GM21390 (cell line): ENCODE measurements at regions not wholly inside any gene's neighbourhood (a gene's known extent, or its start where the extent isn't known, plus 50 kb on each side); places are given as distances from the start of the nearest gene placed in this dataset.

Source experiments
- ATAC-seq: cut with Tn5 transposase; IDR thresholded peaks from one replicate; pipeline ENCODE4 v1.9.1; 2021; ENCODE audit not compliant: unreplicated experiment

DNA sequence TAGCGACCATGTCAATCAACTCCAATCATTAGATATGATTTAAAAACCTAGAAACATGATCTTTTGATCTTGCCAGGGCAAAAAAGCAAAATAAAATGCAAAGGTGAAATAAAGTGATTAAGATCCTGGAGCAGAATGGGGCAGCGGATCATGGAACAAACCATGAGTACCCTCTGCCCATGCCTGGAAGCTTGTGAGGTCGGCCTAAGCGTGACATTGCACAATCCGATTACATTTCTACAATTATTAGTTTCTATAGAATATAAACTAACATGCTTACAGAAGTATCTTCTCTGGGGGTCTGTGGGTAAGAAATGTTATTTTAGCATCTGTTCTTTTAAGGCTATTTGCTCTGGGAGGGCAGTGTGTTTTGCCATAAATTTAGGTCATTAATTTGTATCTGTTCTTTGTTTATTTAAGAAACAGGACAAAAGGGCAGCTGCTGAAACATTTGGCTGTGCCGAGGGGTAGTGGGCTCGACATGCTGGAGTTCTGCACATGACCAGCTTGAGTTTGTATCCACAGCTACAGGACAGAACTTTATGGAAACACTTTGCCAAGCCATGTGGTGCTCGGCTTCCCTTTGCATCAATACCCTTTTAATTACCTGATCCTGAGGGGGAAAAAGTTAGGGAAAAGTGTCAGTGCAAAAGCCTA lies 55.9 kb downstream of the ZBTB18 start:
- ATAC-seq: no peak

DNA sequence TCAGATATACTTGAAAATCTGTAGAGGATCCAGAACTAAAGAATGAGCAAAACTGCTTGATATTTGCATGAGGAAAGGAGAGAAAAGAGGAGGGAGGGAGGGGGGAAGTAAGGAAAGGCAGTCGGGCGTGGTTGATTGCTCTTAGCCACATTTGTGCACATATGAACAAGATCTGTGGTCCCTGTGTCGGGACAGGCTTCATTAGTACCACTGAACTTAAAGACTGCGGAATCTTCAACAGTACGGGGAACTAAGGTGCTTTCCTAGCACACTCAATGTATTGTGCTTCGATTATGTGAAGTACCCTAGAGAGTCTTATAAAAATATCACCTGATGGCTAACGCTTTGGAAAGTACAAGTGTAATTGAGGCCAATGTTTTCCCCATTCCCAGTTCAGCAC lies 59.9 kb downstream of the ZBTB18 start:
- no peak for ATAC-seq

DNA sequence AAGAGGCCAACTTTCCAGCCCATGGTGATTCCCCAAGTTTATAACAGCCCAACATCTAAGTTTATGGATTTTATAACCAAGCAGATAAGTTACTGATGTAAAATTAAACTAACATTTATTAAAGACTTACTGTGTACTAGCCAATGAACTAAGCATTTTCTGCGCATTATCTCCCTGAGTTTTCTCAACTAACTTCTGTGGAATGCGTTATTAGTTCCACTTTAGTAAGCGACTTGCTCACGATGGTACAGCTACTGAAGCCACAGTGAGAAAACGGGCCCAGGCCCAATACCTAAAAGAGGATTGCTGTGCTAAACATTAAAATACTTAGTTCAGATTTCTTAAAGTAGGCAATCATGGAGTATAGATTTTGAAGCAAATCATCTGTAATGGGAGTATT lies 61.0 kb downstream of the ZBTB18 start:
- ATAC-seq: no peak

DNA sequence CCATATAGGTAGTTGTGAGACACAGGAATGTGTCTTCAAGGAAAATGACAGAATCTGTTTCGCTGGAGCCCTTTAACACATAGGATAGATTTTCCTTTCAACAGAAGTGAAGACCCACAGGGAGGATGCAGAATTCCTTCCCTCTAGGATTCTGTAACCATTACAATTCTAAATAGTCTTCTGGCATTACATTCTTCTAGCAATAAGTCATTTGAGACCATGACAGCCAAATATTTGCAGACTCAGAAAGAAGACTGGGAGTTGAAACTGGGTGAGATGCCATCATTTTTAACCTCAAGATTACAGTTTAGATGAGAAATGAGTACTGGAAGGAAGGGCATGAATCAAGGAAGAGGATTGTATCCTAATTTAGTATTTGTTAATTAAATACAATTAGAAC lies 61.6 kb downstream of the ZBTB18 start:
- ATAC-seq: no peak

DNA sequence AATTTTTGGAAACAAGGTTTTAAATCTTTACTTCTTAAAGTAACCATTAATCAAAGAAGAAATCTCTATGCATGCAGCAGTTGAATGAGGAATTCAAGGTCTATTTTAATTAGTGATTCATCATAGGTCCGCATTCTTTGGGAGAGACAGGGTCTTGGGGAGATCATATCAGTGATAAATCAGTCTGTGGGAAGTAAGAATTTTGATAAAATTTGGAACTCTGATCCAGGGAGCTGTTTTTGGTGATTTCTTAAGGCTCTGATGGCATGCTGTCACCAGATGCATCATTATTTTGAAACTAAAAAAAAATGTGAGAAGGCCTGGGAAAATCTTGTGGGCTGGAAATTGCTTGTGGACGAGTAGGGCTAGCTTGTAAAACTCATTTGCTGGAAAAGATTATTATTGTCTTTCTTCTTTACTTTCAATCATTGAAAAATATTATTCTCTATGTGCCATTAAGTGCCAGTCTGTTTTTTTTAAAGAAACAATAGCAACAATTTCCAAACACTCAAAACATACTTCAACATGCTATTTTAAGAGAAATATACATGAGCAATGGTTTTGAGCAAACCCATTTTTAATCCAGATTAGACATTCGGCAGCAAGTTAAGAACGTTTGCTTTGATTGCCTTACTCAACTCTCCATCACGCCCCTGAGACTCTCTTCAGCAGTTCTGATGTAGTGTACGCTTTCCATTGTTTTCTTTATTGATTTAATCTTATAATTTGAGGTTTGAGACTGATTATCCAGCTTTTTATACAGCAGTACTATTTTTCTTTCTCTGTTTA lies 62.6 kb downstream of the ZBTB18 start:
- ATAC-seq: no peak

DNA sequence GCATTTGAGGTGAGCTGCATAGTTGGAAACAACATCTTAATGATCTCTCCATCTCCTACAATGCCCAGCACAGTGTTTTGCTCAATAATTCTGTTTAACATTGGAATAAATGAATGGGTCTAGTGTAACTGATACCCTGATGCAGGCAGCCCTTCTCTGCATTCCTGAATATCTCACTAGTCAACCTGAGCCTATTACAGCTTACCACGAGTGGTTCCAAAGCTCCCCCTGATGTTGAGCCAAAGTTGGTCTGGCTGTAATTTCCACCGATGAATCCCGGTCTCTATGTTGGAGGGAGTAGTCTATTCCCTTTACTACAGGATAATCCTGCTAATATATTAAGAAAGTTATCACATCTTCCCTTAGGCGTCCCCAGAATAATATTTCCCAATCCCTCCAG lies 63.8 kb downstream of the ZBTB18 start:
- no peak for ATAC-seq

DNA sequence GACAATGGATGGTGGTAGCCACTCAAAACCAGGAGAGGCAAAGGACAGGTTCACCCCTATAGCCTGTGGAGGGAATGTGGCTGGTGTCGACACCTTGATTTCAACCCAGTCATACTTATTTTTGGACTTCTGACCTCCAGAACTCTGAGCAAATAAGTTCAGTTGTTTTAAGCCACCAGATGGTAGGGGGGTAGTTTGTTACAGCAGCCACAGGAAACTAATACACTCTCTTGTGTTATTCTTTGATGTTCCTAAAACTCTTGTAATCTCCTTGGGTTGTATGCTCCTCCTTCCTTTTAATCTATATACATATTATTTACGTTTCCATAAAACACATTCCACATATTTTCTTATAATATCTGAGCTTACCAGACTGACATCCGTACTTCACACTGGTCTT lies 65.9 kb downstream of the ZBTB18 start:
- no peak for ATAC-seq

DNA sequence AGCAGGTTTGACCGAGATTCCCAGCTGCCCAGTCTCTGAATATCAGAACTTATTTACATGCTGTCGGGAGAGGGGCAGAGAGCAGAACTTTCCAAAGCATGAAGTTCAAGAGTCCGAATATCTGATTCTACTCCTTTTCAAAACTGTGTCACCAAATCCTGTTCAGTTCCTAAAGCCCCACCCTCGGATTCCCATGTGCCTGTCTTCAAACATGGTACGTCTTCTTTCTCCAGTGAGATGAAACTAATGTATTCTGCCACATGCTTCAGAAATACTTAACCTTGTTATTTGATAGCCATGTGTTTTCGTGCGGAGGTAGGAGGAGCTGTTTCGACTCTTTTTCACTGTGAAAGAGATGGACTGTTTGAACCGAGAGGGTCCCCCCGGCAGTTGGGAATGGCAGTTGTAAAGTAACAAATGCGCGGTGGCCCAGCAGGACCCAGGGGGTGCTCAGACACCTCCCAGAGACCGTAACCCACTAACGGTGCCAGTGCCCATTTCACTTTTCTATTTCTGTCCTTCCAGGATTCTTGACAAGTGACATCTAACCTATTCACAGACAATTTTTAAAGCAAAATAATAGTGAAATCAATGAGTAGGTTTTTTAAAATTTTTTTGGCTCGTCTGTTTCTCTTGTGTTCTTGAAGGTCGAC lies 67.2 kb downstream of the ZBTB18 start:
- ATAC-seq: no peak

DNA sequence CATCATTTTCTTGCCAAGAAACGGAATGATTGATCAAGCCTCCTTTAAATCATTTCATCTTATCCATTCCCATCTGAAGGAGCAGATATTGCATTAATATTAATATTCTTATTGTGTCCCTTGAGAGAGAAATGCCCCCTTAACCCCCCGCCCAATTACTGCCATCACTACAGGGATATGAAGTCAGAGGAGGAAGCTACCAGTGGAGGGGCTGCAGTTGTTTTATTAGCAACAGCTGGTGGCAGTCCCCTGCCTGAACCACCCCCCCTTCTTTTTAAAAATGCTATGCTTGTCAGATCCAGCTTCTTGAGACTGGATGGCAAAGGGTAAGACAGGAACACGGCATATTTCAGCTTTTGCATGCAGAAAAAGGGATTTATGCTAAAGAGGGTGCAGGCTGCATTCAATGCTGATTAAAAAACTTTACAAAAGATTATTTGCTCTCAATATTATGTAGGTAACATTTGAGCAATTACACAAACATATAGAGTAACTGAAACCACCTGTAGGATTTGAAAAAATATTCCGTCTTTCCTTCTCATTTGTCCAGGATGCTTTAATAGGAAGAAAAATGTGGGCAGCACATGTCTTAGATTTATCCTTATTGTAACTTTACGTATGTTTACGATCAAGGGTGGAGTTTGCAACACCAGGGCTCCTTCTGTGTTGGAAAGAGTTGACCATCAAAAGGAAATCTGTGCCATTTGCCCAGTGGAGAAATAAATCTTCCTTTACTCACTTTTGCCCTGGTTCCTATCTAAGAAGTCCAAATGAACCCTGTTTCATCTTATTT lies 77.7 kb downstream of the ZBTB18 start:
- ATAC-seq: no peak

DNA sequence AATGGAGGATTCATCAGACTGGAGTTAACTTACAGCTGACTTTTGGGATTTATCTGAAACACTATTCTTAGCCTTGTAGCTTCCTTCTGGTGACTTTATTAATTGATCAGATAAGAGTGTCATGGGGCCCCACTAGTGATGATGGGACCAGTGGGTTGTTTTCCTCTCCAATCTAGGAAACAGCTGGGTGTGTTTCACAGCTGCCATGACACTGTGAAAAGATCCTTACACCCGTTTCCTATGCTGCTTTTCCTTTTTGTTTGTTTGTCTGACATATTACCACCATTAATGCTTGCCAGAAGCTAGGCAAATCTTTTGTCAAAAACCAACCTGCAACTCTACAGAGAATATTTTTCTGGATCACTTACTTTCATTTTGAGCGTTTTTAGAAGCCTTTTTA lies 86.2 kb downstream of the ZBTB18 start:
- ATAC-seq: no peak

DNA sequence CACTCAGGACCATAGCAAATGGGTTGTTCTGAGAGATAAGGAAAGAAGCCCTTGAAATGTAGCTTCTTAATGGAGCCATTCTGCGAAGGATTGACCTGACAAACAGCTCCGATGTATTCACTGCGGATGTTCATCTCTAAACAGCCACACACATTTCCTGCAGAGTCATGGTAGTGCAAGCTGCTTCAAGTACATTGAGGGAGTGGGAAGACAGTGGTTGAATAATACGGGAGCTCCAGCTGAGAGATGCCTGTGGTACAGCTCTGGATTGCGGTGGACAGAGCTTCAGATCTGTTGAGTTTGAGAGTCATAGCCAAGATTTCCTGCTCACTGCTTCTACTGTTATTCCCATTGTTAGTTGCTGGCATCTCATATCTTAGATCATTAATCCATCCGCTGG lies 86.6 kb downstream of the ZBTB18 start:
- ATAC-seq: no peak

DNA sequence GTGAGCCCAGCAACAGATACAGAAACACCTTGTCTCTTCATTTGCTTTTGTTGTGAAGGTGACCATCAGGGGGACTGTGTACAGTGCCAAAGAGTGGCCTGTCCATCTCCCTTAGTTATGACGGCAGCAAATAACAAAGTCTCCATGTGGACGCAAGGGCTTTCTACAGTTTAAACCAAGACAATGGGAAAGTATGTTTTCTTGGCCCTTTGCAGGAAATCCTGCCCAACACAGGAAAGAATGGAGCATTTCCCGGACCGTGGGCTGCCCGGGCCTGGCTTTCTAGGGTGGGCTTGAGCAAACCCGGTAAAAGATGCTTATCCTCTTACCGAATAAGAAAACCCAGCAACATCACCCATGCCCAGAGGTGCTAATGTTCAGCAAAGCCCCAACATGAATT lies 87.3 kb downstream of the ZBTB18 start:
- no peak for ATAC-seq

DNA sequence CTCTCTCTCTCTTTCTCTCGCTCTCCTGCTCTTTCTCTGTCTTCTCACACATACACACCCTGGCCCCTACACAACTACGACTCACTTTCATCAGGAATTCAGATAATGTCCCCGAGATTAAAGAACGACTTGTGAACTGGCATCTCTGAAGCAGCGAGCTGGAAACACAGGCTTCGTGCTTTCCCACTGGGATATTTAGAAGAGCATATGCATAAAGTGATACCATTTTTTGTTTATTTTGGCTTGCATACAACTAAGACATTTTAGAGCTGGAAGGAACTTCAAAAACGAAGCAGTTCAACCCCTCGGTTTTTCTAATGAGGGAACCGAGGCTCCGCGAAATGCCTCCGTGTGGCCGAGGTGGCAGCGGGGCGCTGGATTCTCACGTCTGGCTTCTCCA lies 88.6 kb downstream of the ZBTB18 start:
- ATAC-seq: no peak

DNA sequence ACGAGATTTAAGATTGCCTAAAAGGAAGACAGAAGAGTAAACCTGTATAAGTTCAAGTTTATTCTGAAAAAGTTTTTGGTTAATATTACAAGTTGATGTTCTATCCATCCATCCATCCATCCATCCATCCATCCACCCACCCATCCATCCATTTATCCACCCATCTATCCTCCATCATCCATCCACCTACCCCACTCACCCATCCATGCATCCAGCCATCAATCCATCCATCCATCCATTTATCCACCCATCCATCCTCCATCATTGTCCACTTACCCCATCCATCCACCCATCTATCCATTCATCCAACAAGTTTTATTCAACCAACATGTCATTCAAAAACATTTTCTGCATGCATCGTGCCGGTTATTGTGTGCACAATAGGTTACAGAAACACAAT lies 89.3 kb downstream of the ZBTB18 start:
- ATAC-seq: no peak

DNA sequence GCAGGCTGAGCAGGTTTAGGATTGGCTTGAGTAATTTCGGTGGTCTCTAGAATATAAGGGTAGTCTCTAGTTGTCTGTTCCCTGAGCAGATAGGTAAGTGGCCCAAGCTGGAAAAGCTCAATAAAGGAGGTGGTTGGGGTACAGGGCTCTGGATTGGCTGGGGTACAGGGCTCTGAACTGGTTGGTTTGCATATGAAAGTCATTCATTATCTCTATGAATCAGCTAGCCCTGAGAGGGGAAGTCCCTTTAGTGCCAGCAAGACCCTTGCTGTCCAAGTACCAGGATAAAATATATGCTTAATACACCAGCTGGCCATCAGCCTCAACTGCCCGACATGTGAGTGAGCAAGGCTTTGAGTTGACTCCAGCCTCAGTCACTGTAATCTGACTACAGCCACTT lies 93.0 kb downstream of the ZBTB18 start:
- ATAC-seq: no peak

DNA sequence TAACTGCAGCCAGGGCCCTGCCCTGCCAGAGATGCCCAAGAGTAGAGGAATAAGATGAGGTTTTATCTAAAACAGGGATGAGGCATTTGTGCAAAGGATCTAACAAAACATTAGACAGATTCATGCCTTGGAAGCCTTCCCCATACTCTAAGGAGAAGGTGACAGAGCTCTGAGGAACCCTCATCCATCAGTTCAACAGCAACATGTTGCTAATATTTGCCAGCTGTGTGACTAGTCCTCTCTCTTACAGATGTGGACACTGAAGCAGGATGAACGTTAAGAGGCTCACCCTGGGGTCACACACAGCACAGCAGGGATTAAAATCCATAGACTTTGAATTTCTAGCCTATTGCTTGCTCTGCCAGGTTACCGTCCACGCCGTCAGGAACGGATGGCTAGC lies 99.0 kb downstream of the ZBTB18 start:
- ATAC-seq: no peak

DNA sequence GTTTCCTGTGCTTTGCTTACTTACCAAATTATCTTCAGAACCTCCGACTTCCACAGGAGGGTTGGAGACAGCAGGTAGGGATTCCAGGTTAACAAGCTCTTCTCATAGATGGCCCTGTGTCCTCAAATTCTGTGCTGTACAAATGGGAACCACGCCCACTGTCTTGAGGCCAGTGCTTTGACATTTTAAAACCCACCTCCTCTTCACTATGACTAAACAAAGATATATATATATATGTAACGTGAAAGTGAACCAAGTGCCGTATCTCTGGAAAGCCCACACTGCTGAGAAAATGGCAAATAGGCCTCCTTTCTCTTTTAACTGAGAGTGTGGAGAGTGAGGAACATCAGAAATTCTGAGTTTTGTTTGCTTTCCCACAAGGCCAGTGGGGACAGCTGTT lies 99.6 kb downstream of the ZBTB18 start:
- ATAC-seq: no peak

DNA sequence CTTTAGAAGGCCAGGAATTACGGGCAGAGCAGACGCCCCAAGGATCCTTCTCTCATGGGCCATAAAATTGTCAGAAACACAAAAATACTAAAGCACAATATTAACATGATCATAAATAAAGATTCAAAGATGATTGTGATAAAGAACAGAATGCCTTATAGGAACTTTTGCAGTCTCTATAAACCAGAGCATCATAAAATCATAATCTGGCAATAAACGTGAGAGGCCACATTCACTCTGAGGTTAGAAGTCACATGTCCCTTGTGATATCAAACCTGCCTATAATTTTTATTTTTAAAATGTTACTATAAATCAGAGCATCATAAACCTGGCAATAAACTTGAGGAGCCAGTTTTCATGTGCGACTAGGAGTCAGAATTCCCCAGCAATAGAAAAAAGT lies 100.5 kb downstream of the ZBTB18 start:
- ATAC-seq: no peak

DNA sequence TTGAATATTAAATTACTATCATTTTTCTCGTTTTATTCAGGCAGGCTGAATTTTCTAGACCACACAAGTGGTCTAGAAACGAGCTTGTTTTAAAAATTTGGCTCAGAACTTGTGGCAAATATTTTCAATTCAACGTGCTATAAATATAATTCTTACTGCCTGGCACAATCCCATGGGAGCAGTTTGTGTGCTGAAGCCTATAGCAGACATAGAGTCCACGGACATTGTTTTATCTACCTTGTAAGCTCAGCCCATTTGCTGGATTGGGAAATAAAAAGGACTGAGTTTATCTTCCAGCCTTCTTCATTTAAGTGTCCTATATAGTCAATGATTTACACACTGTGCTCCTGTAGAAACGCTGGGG lies 103.4 kb downstream of the ZBTB18 start:
- ATAC-seq: no peak

DNA sequence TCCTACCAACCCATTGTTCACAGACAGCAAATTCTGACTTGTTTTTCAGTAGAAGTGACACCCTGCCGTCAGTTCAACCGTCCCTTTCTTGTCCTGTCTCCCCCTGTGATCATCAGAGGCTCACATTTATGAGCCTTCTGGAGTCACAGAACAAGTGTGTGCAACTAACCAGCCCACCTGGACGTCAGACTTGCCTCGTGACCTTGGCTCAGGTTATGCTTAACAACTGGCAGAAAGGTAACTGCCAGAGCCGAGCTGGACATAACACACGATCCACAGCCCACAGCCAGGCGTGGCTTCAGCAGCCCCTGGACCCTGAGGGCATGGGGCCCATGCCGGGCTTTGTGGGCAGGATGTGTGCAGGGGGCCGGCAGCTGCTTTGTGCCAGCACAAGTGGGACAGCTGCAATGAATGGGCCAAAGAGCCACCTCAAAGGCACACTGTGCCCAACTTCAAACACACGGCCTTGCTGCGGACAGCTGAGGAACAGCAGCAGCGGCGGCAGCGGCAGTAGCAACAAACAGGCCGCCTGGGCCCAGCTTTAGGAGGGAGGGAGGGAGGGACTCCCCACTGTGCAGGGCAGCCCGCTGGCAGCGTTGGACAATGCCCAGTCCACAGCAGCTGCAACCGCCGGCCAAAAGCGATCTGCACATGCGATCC lies 103.9 kb downstream of the ZBTB18 start:
- ATAC-seq: no peak

DNA sequence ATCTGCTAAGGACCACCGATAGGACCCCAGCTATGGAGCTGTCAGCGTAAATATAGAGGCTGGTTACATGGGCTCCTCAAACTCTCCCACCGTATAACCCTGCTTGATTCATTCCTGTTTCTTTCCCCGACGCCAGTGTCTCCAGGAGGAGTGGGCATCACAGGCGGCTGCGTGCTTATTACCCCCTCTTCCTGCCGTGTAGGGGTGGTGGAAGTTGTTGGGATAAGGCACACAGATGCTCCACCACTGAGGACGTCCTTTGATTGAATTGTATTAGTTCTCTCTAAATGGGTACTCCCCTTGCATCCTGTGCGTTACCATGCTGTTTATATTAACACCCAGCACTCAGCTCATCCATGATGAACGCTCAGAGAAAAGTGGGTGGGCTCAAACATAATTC lies 104.6 kb downstream of the ZBTB18 start:
- no peak for ATAC-seq
